ENCODE measurements at regions not wholly inside any gene's neighbourhood (a gene's known extent, or its start where the extent isn't known, plus 50 kb on each side); places are given as distances from the start of the nearest gene placed in this dataset.

GRCh38 chr10:131667561-131667960, 233.2 kb upstream of the PPP2R2D start:
- H3K4me3 ChIP-seq (ENCODE audit: low read depth, low read length) = no peak overlapping the region
- no peak for TF ChIP-seq CTCF (IDR thresholded peaks at IDR 0.05; ENCODE audit: insufficient read depth, low read depth, low read length)
- no peak for DNase-seq (ENCODE audit: low read depth)

GRCh38 chr10:131668903-131669302, 231.9 kb upstream of the PPP2R2D start:
- no peak overlapping the region for H3K4me3 ChIP-seq (ENCODE audit: low read depth, low read length)
- no peak for DNase-seq (ENCODE audit: low read depth)
- no peak for TF ChIP-seq CTCF (IDR thresholded peaks at IDR 0.05; ENCODE audit: insufficient read depth, low read depth, low read length)

GRCh38 chr10:131669838-131670237, 231.0 kb upstream of the PPP2R2D start:
- DNase-seq (ENCODE audit: low read depth) = no peak
- TF ChIP-seq CTCF (IDR thresholded peaks at IDR 0.05; ENCODE audit: insufficient read depth, low read depth, low read length) = no peak
- H3K4me3 ChIP-seq (ENCODE audit: low read depth, low read length) = no peak overlapping the region

- no peak for TF ChIP-seq CTCF (IDR thresholded peaks at IDR 0.05; ENCODE audit: insufficient read depth, low read depth, low read length)
- H3K4me3 ChIP-seq (ENCODE audit: low read depth, low read length) = no peak overlapping the region
- DNase-seq (ENCODE audit: low read depth) = no peak
These were observed 230.5 kb upstream of the PPP2R2D start for GRCh38 chr10:131670341-131670740.

- no peak for DNase-seq (ENCODE audit: low read depth)
- TF ChIP-seq CTCF (IDR thresholded peaks at IDR 0.05; ENCODE audit: insufficient read depth, low read depth, low read length) = no peak
- no peak overlapping the region for H3K4me3 ChIP-seq (ENCODE audit: low read depth, low read length)
These were observed 227.4 kb upstream of the PPP2R2D start for GRCh38 chr10:131673396-131673795.

GRCh38 chr10:131674130-131674529, 226.7 kb upstream of the PPP2R2D start:
- DNase-seq (ENCODE audit: low read depth) = no peak
- no peak for TF ChIP-seq CTCF (IDR thresholded peaks at IDR 0.05; ENCODE audit: insufficient read depth, low read depth, low read length)

GRCh38 chr10:131675104-131675503, 225.7 kb upstream of the PPP2R2D start:
- no peak for TF ChIP-seq CTCF (IDR thresholded peaks at IDR 0.05; ENCODE audit: insufficient read depth, low read depth, low read length)
- H3K4me3 ChIP-seq (ENCODE audit: low read depth, low read length) = no peak overlapping the region
- DNase-seq (ENCODE audit: low read depth) = no peak

More at GRCh38 chr10:131674130-131674529, 226.7 kb upstream of the PPP2R2D start:
- no peak overlapping the region for H3K4me3 ChIP-seq (ENCODE audit: low read depth, low read length)

Measured in fibroblast of villous mesenchyme (primary cell).